CD1c-positive myeloid dendritic cell (primary cell): ENCODE measurements at regions not wholly inside any gene's neighbourhood (a gene's known extent, or its start where the extent isn't known, plus 50 kb on each side); places are given as distances from the start of the nearest gene placed in this dataset.

Experiments used
- DNase-seq: peaks from one replicate; pipeline ENCODE4 v3.0.0-alpha.2; 2016; ENCODE audit errors: extremely low spot score

DNA sequence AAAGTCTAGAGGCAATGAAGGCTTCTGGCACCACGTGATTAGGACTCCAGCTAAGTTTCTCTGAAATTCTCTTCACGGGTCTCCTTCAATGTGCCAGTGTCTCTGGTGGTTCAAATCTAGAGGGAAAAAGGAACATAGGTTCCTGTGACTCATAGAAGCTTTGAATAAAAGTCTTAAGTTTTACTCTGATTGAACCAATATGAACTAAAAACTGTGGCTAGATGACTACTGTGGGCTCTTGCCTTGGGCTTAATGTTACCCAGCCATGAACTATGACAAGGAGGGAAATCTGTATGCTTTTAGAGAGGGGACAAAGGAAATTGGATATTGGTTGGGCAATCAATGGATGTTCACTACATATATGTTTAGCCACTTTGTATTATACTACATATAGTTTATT is 49.9 kb upstream of the TEX13D start:
- no peak for DNase-seq
